ENCODE measurements at regions not wholly inside any gene's neighbourhood (a gene's known extent, or its start where the extent isn't known, plus 50 kb on each side); places are given as distances from the start of the nearest gene placed in this dataset.
"Not testable (repeated sequence)": the region's sequence is repeated elsewhere in the genome, so short reads cannot be mapped to it uniquely, and the experiment has no call there.

DNA sequence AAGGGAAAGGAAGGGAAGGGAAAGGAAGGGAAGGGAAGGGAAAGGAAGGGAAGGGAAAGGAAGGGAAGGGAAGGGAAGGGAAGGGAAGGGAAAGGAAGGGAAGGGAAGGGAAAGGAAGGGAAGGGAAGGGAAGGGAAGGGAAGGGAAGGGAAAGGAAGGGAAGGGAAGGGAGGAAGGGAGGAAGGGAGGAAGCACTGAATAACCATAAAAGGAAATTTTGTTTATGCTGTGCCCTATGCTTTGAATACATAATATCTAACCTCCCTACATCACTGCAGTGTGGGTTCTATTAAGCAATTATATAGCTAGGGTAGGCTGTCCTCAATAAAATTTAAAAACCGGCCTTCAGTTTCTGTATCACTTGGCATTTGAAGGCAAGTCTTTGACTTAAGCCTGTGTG lies 346.6 kb downstream of the SLC7A11 start:
- H3K36me3 Mint-ChIP-seq (ENCODE audit: low read depth); DNase-seq; H3K27me3 Mint-ChIP-seq; H3K4me1 Mint-ChIP-seq; H3K9me3 ChIP-seq (ENCODE audit: control insufficient read depth, low read length, poor library complexity, severe bottlenecking); ATAC-seq; H3K4me3 Mint-ChIP-seq; H3K27ac Mint-ChIP-seq: not testable (repeated sequence)

DNA sequence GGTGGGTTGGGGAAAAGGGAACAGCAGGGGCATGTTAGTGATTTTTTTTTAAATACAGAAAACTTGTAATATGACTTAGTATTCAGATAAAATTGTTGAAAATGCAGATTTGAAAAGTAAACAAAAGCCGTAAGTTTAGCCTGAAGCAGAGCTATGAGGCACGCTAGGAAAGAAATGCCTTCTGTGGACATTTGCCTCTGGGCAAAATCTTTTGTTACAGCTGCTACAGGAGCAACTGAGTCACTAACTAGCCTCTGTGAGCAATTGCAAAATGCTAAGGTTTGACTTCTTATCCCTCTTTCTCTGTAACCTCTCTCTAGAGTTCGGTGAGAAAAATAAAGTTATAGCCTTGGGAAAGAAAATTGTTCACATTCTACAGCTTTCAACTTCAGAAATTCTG lies 350.0 kb downstream of the SLC7A11 start:
- Mint-ChIP-seq H3K27ac (no peak overlapping the region), H3K4me1 (no peaks in the 10 kb centered on the region), H3K27me3 (no peaks in the 10 kb centered on the region), H3K36me3 (ENCODE audit: low read depth) (no peaks in the 10 kb centered on the region), H3K4me3 (no peak overlapping the region)
- no peak for DNase-seq
- no peaks in the 10 kb centered on the region for H3K9me3 ChIP-seq (ENCODE audit: control insufficient read depth, low read length, poor library complexity, severe bottlenecking)
- ATAC-seq: no peak

DNA sequence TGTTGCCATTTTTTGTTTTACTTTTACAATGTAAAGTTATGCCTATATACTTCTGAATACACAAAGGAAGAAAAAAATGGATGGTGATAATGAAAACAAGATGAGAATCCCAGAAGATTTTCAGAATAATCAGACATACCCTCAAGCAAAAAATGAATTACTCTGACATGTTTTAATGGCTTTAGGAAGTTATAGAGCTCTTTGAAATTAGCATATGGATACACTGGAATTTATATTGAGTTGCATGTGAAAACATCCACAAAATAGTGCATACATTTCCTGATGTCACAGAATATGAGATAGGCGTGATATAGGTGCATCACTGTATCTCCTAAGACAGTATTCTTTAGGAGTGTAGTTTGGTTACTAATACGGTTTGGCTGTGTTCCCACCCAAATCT lies 351.3 kb downstream of the SLC7A11 start:
- H3K9me3 ChIP-seq (ENCODE audit: control insufficient read depth, low read length, poor library complexity, severe bottlenecking): no peaks in the 10 kb centered on the region
- no peaks in the 10 kb centered on the region for H3K4me1 Mint-ChIP-seq
- H3K36me3 Mint-ChIP-seq (ENCODE audit: low read depth): no peaks in the 10 kb centered on the region
- ATAC-seq (no peak), DNase-seq (no peak)
- no peaks in the 10 kb centered on the region for H3K27me3 Mint-ChIP-seq
- H3K4me3 Mint-ChIP-seq: no peak overlapping the region
- no peak overlapping the region for H3K27ac Mint-ChIP-seq

DNA sequence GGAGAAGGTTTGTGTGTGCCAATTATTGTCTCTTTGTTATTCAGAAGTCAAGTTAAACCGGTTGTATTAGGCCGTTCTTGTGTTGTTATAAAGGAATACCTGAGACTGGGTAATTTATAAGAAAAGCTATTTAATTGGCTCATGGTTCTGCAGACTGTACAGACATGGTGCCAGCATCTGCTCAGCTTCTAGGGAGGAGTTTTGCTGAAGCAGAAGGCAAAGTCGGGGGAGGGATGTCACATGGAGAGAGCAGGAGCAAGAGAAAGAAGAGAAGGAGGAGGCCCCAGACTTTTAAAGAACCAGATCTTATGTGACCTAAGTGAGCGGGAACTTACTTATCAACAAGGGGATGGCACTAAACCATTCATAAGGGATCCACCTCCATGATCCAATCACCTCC lies 349.3 kb upstream of the PCDH18 start:
- DNase-seq (no peak), ATAC-seq (no peak)
- Mint-ChIP-seq H3K36me3 (ENCODE audit: low read depth) (no peaks in the 10 kb centered on the region), H3K27me3 (no peaks in the 10 kb centered on the region), H3K4me1 (no peaks in the 10 kb centered on the region), H3K4me3 (no peak overlapping the region), H3K27ac (no peak overlapping the region)
- no peaks in the 10 kb centered on the region for H3K9me3 ChIP-seq (ENCODE audit: control insufficient read depth, low read length, poor library complexity, severe bottlenecking)

DNA sequence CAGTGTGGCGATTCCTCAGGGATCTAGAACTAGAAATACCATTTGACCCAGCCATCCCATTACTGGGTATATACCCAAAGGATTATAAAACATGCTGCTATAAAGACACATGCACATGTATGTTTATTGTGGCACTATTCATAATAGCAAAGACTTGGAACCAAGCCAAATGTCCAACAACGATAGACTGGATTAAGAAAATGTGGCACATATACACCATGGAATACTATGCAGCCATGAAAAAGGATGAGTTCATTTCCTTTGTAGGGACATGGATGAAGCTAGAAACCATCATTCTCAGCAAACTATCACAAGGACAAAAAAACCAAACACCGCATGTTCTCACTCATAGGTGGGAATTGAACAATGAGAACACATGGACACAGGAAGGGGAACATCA lies 335.8 kb upstream of the PCDH18 start:
- DNase-seq: not testable (repeated sequence)

DNA sequence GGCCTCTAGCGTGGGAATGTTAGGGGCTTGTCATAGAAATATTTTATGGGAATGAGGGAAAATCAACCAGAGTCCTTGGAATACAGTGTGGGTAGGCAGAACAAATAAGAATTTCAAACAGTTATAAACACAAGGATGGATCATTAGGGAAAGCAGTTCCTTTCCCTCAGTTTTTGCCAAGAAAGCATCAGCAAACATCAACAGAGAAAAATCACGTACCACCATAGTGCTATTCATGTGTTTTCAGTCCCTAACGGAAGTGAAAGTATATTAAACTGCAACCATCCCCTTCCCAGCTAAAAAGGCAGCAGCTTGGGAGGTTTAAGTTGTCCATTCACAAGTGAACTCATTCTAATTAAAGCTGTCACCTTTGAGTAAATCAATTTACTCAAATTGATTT lies 334.4 kb upstream of the PCDH18 start:
- no peak overlapping the region for H3K4me3 Mint-ChIP-seq
- H3K27ac Mint-ChIP-seq: no peak overlapping the region
- H3K4me1 Mint-ChIP-seq: no peaks in the 10 kb centered on the region
- no peaks in the 10 kb centered on the region for H3K9me3 ChIP-seq (ENCODE audit: control insufficient read depth, low read length, poor library complexity, severe bottlenecking)
- DNase-seq: no peak
- H3K36me3 Mint-ChIP-seq (ENCODE audit: low read depth): no peaks in the 10 kb centered on the region
- H3K27me3 Mint-ChIP-seq: no peaks in the 10 kb centered on the region
- no peak for ATAC-seq

More for the DNA sequence above, 335.8 kb upstream of the PCDH18 start:
- not testable (repeated sequence) for H3K4me3 Mint-ChIP-seq; H3K36me3 Mint-ChIP-seq (ENCODE audit: low read depth); H3K9me3 ChIP-seq (ENCODE audit: control insufficient read depth, low read length, poor library complexity, severe bottlenecking); H3K27ac Mint-ChIP-seq; H3K27me3 Mint-ChIP-seq; H3K4me1 Mint-ChIP-seq; ATAC-seq

DNA sequence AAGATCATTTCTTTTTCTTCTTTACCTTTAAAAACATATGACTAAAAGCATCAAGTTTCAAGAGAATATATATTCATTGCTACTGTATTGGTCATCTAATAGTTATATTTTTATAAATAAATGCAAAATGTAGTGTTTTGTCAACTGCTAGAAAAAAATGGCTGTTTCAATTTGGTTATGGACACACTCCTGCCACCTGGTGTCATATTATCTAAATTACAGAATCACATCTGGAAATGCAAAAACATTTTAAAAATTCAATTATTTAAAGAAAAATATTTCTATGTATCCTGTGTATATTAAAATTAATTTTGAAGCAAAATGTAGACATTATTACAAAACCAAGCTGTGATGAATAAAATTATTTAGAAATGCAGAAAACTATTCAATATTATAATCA lies 329.4 kb upstream of the PCDH18 start:
- no peaks in the 10 kb centered on the region for H3K36me3 Mint-ChIP-seq (ENCODE audit: low read depth)
- H3K4me3 Mint-ChIP-seq: no peak overlapping the region
- H3K27ac Mint-ChIP-seq: no peak overlapping the region
- H3K9me3 ChIP-seq (ENCODE audit: control insufficient read depth, low read length, poor library complexity, severe bottlenecking): no peaks in the 10 kb centered on the region
- ATAC-seq (no peak), DNase-seq (no peak)
- no peaks in the 10 kb centered on the region for H3K27me3 Mint-ChIP-seq
- H3K4me1 Mint-ChIP-seq: no peaks in the 10 kb centered on the region

DNA sequence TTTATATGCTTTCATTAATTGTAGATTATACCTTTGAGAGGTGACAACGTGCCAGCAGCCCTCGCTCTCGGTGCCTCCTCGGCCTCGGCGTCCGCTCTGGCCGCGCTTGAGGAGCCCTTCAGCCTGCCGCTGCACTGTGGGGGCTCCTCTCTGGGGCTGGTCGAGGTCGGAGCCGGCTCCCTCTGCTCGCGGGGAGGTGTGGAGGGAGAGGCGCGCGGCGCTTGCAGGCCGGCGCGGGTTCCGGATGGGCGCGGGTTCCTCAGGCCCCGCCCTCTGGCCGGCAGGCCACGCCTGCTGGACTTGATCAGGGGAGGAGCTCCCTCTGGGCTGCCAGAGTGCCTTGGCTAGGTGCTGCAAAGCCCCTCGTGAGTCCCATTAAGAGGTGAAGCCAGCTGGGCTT lies 321.1 kb upstream of the PCDH18 start:
- ATAC-seq: no peak
- no peaks in the 10 kb centered on the region for H3K27me3 Mint-ChIP-seq
- no peak overlapping the region for H3K4me3 Mint-ChIP-seq

DNA sequence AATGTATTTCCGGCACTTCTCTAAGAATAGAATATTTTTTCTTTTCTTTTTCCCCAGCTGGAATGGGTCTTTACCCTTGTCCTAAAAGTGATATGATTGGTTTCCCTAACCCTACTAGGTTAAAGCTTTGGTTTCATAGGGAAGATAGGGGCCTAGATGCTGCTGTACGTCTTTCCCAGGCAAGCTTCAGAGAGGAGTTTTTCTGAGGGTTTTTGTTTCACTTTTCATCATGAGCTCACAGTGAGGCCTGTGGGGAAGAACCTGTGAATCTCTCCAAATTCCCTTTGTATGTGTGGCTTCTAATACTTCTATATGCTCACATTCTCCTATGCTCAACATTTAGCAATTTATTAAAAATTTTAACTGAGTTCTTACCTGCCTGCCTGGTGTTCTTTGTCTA lies 320.0 kb upstream of the PCDH18 start:
- Mint-ChIP-seq H3K4me3 (no peak overlapping the region), H3K27ac (no peak overlapping the region), H3K36me3 (ENCODE audit: low read depth) (no peaks in the 10 kb centered on the region), H3K4me1 (no peaks in the 10 kb centered on the region), H3K27me3 (no peaks in the 10 kb centered on the region)
- DNase-seq (no peak), ATAC-seq (no peak)
- no peaks in the 10 kb centered on the region for H3K9me3 ChIP-seq (ENCODE audit: control insufficient read depth, low read length, poor library complexity, severe bottlenecking)

More for the DNA sequence above, 321.1 kb upstream of the PCDH18 start:
- H3K9me3 ChIP-seq (ENCODE audit: control insufficient read depth, low read length, poor library complexity, severe bottlenecking): no peaks in the 10 kb centered on the region
- Mint-ChIP-seq H3K4me1 (no peaks in the 10 kb centered on the region), H3K27ac (no peak overlapping the region), H3K36me3 (ENCODE audit: low read depth) (no peaks in the 10 kb centered on the region)
- DNase-seq: no peak

DNA sequence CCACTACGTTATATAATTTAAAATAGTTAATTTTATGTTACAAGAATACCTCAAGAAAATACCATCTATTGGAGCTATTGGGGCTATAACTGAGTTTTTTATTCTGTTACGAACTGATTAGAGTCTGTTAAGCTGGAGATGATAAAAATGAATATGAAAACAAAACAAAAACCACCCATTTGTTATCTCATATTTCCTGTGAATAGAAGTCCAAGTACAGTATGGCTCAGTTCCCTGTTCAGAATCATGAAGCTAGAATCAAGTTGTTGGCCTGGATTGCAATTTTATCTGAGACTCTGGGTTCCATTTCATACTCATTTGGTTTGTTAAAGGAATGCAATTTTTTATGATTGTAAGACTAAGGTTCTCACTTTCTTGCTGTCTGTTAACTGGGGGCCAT lies 319.1 kb upstream of the PCDH18 start:
- no peaks in the 10 kb centered on the region for H3K9me3 ChIP-seq (ENCODE audit: control insufficient read depth, low read length, poor library complexity, severe bottlenecking)
- no peak overlapping the region for H3K27ac Mint-ChIP-seq
- H3K36me3 Mint-ChIP-seq (ENCODE audit: low read depth): no peaks in the 10 kb centered on the region
- ATAC-seq: no peak
- H3K4me3 Mint-ChIP-seq: no peak overlapping the region
- DNase-seq: no peak
- no peaks in the 10 kb centered on the region for H3K4me1 Mint-ChIP-seq
- H3K27me3 Mint-ChIP-seq: no peaks in the 10 kb centered on the region

DNA sequence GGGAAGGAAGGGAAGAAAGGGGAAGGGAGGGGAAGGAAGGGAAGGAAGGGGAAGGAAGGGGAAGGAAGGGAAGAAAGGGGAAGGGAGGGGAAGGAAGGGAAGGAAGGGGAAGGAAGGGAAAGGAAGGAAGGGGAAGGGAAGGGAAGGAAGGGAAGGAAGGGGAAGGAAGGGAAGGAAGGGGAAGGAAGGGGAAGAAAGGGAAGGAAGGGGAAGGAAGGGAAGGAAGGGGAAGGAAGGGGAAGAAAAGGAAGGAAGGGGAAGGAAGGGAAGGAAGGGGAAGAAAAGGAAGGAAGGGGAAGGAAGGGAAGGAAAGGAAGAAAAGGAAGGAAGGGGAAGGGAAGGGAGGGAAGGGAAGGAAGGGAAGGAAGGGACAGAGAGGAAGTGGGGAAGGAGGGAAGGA lies 295.7 kb upstream of the PCDH18 start:
- not testable (repeated sequence) for H3K9me3 ChIP-seq (ENCODE audit: control insufficient read depth, low read length, poor library complexity, severe bottlenecking); DNase-seq; ATAC-seq; H3K36me3 Mint-ChIP-seq (ENCODE audit: low read depth); H3K4me1 Mint-ChIP-seq; H3K4me3 Mint-ChIP-seq; H3K27ac Mint-ChIP-seq; H3K27me3 Mint-ChIP-seq

DNA sequence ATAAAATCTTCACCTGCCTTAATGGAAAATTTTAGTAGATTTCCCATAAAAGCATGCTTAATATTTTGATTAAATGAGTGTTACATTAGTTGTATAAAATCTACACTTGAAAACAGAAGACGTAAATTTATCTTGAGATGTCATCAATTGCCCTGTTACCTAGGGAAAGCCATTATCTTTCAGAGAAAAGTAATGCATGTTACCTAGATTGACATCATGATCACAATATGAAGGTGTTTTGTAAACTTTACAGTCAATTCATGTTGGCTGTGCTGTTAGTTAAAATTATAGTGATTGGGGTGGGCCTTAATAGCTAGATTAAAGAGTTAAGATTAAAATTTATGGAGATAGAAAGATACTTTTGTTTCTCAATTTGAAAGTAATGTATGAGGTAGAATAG lies 293.2 kb upstream of the PCDH18 start:
- DNase-seq: no peak
- Mint-ChIP-seq H3K36me3 (ENCODE audit: low read depth) (no peaks in the 10 kb centered on the region), H3K27me3 (no peaks in the 10 kb centered on the region), H3K4me1 (no peaks in the 10 kb centered on the region), H3K27ac (no peak overlapping the region), H3K4me3 (no peak overlapping the region)
- no peaks in the 10 kb centered on the region for H3K9me3 ChIP-seq (ENCODE audit: control insufficient read depth, low read length, poor library complexity, severe bottlenecking)
- no peak for ATAC-seq

DNA sequence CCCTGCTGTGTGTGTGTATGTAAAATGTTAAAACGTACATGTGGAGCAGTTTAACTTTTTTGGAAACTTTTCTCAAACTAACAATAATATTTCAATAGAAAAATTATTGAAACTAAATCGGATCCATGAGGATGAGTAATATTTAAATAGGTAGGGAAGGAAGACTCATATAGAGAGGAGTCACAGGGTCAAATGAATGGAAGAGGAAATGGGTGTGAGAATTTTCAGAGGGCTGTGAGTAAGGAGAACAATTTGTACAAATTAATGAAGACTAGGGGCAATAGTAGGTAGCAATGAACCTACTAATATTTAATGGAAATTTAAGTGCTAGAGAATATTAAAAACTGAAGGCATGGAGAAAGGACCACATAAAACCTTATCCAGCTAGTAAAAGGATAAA lies 290.7 kb upstream of the PCDH18 start:
- Mint-ChIP-seq H3K4me1 (no peaks in the 10 kb centered on the region), H3K27me3 (no peaks in the 10 kb centered on the region), H3K36me3 (ENCODE audit: low read depth) (no peaks in the 10 kb centered on the region), H3K4me3 (no peak overlapping the region), H3K27ac (no peak overlapping the region)
- ATAC-seq (no peak), DNase-seq (no peak)
- H3K9me3 ChIP-seq (ENCODE audit: control insufficient read depth, low read length, poor library complexity, severe bottlenecking): no peaks in the 10 kb centered on the region

DNA sequence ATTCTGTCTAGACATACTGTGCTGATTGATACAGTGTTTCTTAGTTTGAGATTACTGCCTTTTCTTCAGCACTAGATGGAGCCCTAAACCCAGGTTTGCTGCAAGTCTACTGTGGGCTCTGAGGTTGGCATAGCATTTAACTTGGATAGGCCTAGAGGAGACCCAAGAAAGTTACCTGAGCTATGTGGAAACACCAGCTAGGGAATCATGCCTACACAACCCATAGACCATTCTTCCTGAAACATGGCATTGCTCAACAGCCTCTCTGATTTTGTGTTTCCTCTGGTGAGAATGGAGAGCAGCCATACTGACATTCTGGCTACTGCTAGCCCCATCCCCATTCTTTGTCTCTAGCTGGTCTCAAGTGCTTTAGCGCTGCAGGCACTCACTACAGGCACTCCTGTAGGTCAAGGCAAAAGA lies 287.7 kb upstream of the PCDH18 start:
- Mint-ChIP-seq H3K4me1 (no peaks in the 10 kb centered on the region), H3K27ac (no peak overlapping the region), H3K27me3 (no peaks in the 10 kb centered on the region), H3K36me3 (ENCODE audit: low read depth) (no peaks in the 10 kb centered on the region), H3K4me3 (no peak overlapping the region)
- ATAC-seq (no peak), DNase-seq (no peak)
- H3K9me3 ChIP-seq (ENCODE audit: control insufficient read depth, low read length, poor library complexity, severe bottlenecking): no peaks in the 10 kb centered on the region

DNA sequence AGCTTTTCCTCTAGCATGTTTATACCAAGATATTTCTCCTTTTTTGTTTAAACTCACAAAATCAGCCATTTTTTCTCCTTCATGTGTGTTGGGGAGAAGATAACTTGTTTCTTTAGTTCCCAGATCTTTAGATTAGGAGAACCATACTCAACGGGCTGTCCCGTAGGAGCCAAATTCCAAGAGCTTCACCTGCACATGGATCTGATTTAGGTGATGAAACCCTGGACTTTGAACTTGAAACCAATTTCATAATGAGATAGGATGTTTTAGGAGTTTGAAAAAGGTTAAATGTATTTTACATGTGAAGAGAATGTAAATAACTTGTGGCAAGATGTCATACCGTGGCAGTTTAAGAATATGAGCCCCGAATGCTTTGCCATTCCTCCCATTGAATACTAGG lies 280.0 kb upstream of the PCDH18 start:
- no peak overlapping the region for H3K27ac Mint-ChIP-seq
- DNase-seq (no peak), ATAC-seq (no peak)
- H3K9me3 ChIP-seq (ENCODE audit: control insufficient read depth, low read length, poor library complexity, severe bottlenecking): no peaks in the 10 kb centered on the region
- no peaks in the 10 kb centered on the region for H3K4me1 Mint-ChIP-seq
- H3K36me3 Mint-ChIP-seq (ENCODE audit: low read depth): no peaks in the 10 kb centered on the region
- no peaks in the 10 kb centered on the region for H3K27me3 Mint-ChIP-seq
- no peak overlapping the region for H3K4me3 Mint-ChIP-seq
